ENCODE measurements at regions not wholly inside any gene's neighbourhood (a gene's known extent, or its start where the extent isn't known, plus 50 kb on each side); places are given as distances from the start of the nearest gene placed in this dataset.

DNA sequence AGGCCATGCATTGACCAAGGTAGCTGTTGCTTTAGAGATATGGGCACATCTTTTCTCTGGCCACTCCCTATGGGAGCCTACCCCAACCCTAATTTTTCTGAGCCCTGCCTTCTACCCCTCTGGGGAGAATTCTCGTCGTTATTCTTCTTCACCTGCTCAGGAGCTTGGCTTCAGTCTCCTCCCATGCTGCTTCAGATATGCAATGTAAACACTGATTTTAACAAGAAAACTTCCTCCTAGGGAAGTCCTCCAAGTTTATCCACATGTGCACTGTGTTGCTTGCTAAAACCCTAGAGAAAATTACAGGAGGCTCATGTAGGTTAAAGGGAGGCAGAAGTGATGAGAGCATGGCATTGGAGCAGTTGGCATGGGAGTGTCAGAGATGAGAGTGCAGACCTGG lies 445.2 kb upstream of the MDFIC2 start:
- TF ChIP-seq, protein P1, sequence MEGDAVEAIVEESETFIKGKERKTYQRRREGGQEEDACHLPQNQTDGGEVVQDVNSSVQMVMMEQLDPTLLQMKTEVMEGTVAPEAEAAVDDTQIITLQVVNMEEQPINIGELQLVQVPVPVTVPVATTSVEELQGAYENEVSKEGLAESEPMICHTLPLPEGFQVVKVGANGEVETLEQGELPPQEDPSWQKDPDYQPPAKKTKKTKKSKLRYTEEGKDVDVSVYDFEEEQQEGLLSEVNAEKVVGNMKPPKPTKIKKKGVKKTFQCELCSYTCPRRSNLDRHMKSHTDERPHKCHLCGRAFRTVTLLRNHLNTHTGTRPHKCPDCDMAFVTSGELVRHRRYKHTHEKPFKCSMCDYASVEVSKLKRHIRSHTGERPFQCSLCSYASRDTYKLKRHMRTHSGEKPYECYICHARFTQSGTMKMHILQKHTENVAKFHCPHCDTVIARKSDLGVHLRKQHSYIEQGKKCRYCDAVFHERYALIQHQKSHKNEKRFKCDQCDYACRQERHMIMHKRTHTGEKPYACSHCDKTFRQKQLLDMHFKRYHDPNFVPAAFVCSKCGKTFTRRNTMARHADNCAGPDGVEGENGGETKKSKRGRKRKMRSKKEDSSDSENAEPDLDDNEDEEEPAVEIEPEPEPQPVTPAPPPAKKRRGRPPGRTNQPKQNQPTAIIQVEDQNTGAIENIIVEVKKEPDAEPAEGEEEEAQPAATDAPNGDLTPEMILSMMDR (IDR thresholded peaks at IDR 0.05): no peak
- TF ChIP-seq POLR2AphosphoS5 (IDR thresholded peaks at IDR 0.05) (no peak), EP300 (IDR thresholded peaks at IDR 0.05) (no peak), POLR2A (IDR thresholded peaks at IDR 0.05) (no peak)
- DNase-seq: no peak
- H3K9me3 ChIP-seq: no peaks in the 10 kb centered on the region
- WGBS, 2 donors: 28 to 72% methylated on average over 2 of the region's 2 CpGs
- intact Hi-C loops (cut with DNase I): no loop called here
- H3K4me3 ChIP-seq: no peak overlapping the region
- H3K36me3 ChIP-seq: no peaks in the 10 kb centered on the region
- H3K27ac ChIP-seq: no peak overlapping the region
- no peaks in the 10 kb centered on the region for H3K27me3 ChIP-seq
- no peaks in the 10 kb centered on the region for H3K4me1 ChIP-seq

DNA sequence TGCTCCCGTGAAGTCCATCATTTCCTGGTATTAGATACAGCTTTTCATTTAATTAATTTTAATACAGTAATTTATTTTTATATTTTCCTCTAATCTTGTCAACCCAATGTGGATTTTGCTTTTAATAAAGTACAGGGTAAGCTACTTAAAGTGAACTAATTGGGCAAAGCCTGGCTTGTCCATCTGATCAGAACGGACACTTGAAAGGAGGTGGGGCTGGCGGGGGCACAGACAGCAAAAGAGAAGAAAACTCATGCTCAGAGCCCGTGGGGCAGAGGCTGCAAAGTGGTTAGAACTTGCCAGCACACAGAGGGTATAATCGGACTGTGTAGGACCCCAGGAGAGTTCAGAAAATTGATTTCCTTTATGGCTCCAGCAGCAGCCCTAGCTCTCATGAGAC lies 443.1 kb upstream of the MDFIC2 start:
- no peak for DNase-seq
- Histone ChIP-seq H3K27ac (no peak overlapping the region), H3K9me3 (no peaks in the 10 kb centered on the region), H3K4me1 (no peaks in the 10 kb centered on the region), H3K27me3 (no peaks in the 10 kb centered on the region), H3K36me3 (no peaks in the 10 kb centered on the region), H3K4me3 (no peak overlapping the region)
- 81 to 86% methylated on average over 5 of the region's 5 CpGs for WGBS, 2 donors
- intact Hi-C loops (cut with DNase I): no loop called here
- TF ChIP-seq POLR2AphosphoS5 (IDR thresholded peaks at IDR 0.05) (no peak), EP300 (IDR thresholded peaks at IDR 0.05) (no peak), POLR2A (IDR thresholded peaks at IDR 0.05) (no peak)
- TF ChIP-seq, protein P1 (IDR thresholded peaks at IDR 0.05): no peak

- DNase-seq: no peak
- H3K4me1 ChIP-seq: no peaks in the 10 kb centered on the region
- H3K27ac ChIP-seq: no peak overlapping the region
- H3K36me3 ChIP-seq: no peaks in the 10 kb centered on the region
- intact Hi-C loops (cut with DNase I): no loop called here
- H3K4me3 ChIP-seq: no peak overlapping the region
- no peaks in the 10 kb centered on the region for H3K27me3 ChIP-seq
- H3K9me3 ChIP-seq: no peaks in the 10 kb centered on the region
- TF ChIP-seq EP300 (IDR thresholded peaks at IDR 0.05) (no peak), POLR2AphosphoS5 (IDR thresholded peaks at IDR 0.05) (no peak), POLR2A (IDR thresholded peaks at IDR 0.05) (no peak)
- TF ChIP-seq, protein P1 (IDR thresholded peaks at IDR 0.05): no peak
Measured at GRCh38 chr3:70754314-70754713, 441.9 kb upstream of the MDFIC2 start.

GRCh38 chr3:70753572-70753971 lies 441.1 kb upstream of the MDFIC2 start:
- H3K9me3 ChIP-seq: no peaks in the 10 kb centered on the region
- H3K4me1 ChIP-seq: no peaks in the 10 kb centered on the region
- no peaks in the 10 kb centered on the region for H3K36me3 ChIP-seq
- H3K4me3 ChIP-seq: no peak overlapping the region
- H3K27ac ChIP-seq: no peak overlapping the region
- H3K27me3 ChIP-seq: no peaks in the 10 kb centered on the region
- no peak for DNase-seq
- TF ChIP-seq, protein P1 (IDR thresholded peaks at IDR 0.05): no peak
- TF ChIP-seq EP300 (IDR thresholded peaks at IDR 0.05) (no peak), POLR2A (IDR thresholded peaks at IDR 0.05) (no peak), POLR2AphosphoS5 (IDR thresholded peaks at IDR 0.05) (no peak)
- 64 to 74% methylated on average over 3 of the region's 3 CpGs for WGBS, 2 donors
- intact Hi-C loops (cut with DNase I): no loop called here

DNA sequence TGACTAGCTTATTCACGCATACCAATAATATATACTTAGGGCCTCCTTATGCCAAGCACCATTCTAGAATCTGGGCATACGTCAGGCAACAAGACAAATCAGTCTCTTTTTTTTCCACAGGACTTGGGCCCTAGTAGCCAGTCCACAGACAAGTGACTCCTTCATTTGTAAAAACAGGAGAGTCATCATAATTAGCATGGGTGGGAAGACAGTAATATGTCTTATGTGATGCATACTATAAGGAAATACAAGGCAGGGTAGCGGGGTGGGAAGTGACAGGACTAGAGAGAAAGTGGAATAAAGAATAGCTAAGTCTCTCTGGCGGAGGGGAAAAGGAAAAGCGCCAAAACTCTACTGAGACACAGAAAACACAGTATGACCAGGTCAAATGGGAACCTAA lies 439.6 kb upstream of the MDFIC2 start:
- Histone ChIP-seq H3K27me3 (no peaks in the 10 kb centered on the region), H3K4me1 (no peaks in the 10 kb centered on the region), H3K36me3 (no peaks in the 10 kb centered on the region), H3K4me3 (no peak overlapping the region), H3K9me3 (no peaks in the 10 kb centered on the region), H3K27ac (no peak overlapping the region)
- no peak for DNase-seq
- intact Hi-C loops (cut with DNase I): no loop called here
- WGBS, 2 donors: 93% methylated on average over 5 of the region's 5 CpGs
- TF ChIP-seq EP300 (IDR thresholded peaks at IDR 0.05) (no peak), POLR2AphosphoS5 (IDR thresholded peaks at IDR 0.05) (no peak), POLR2A (IDR thresholded peaks at IDR 0.05) (no peak)
- TF ChIP-seq, protein P1 (IDR thresholded peaks at IDR 0.05): no peak

Measured in sigmoid colon (tissue), 6 donors.